Testis (tissue), 2 donors: ENCODE measurements at regions not wholly inside any gene's neighbourhood (a gene's known extent, or its start where the extent isn't known, plus 50 kb on each side); places are given as distances from the start of the nearest gene placed in this dataset.

ENCODE experiments used
- CTCF ChIP-seq, 3 experiments: fragments of 450-650 bp in 2 of 3; fragments of 200-600 bp in 1 of 3; sonication (generic) in 1 of 3; IDR thresholded peaks; one replicate each; pipeline ENCODE4 v1.5.1; 2016 to 2019; ENCODE audit warnings: antibody characterized with exemption in 3 of 3, mild to moderate bottlenecking in 2 of 3, moderate library complexity in 1 of 3
- POLR2A ChIP-seq: fragments of 450-650 bp; IDR thresholded peaks from one replicate; pipeline ENCODE4 v1.6.1; 2017; ENCODE audit warnings: antibody characterized with exemption, mild to moderate bottlenecking, moderate library complexity

- TF ChIP-seq CTCF (IDR thresholded peaks at IDR 0.05) (no peak), POLR2A (no peak)
Observed at GRCh38 chr20:53803492-53804155, 210.0 kb upstream of the ZNF217 start.
